ENCODE measurements at regions not wholly inside any gene's neighbourhood (a gene's known extent, or its start where the extent isn't known, plus 50 kb on each side); places are given as distances from the start of the nearest gene placed in this dataset.

DNA sequence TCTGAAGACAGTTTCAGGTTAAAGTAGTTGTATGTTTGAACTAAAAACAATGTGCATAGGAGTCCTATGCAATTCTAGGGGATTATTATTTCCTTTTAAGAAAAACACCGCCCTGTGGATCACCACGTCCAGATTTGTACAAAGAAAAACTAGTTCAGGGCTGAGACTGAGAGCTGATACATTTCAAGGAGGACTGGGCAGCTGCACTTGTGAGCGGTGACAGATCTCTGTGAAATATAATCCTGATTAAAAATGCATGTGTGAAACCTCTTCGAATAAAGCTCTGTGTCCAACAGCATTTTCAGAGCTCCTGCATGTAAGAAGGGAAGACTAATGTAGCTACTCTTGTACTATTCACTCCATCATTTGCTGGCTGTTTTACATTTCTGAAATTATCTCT is 365.8 kb upstream of the PITX2 start (continued):
- no peak for TF ChIP-seq MYC (IDR thresholded peaks at IDR 0.05; ENCODE audit: insufficient read depth, insufficient read length, insufficient replicate concordance, low read length, severe bottlenecking)

DNA sequence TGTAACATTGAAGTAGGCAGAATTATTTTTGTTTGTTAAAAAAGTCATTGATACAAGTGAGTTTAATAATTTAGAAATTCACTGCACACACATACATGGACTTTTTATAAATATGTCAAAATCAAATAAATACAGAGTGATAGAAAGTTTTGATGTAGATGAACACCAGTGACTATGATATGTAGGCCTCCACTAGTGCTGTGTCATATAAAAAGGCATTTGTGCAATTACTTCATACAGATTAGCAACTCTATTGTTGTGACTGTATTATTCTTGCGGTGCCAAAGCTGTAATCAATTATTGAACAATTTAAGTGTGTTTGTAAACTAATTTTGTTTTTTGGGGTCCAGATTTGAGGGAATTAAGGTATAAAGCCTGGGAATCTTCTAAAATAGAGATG is 366.2 kb upstream of the PITX2 start:
- Histone ChIP-seq H3K27ac (ENCODE audit: control insufficient read depth, insufficient read depth) (no peak overlapping the region), H3K4me2 (ENCODE audit: control insufficient read depth, insufficient read depth) (no peak overlapping the region), H3K4me3 (no peak overlapping the region), H2AFZ (ENCODE audit: control insufficient read depth, low read depth, low read length) (no peak overlapping the region), H3K79me2 (ENCODE audit: control insufficient read depth, insufficient read depth, low read length) (no peaks in the 10 kb centered on the region), H4K20me1 (ENCODE audit: control insufficient read depth, insufficient read depth) (no peaks in the 10 kb centered on the region), H3K9me3 (replicated peaks; ENCODE audit: control insufficient read depth, insufficient read depth, low read length) (no peaks in the 10 kb centered on the region), H3K9ac (ENCODE audit: control insufficient read depth, insufficient read depth, low read length) (no peak overlapping the region), H3K36me3 (ENCODE audit: control insufficient read depth in 2 of 2, insufficient read depth in 2 of 2, low read length in 1 of 2) (no peaks in the 10 kb centered on the region), H3K4me1 (ENCODE audit: control insufficient read depth, insufficient read depth, low read length) (no peaks in the 10 kb centered on the region), H3K27me3 (replicated peaks in 1 of 2; ENCODE audit: control insufficient read depth in 2 of 2, insufficient read depth in 2 of 2, low read length in 1 of 2) (no peaks in the 10 kb centered on the region)
- no TSS peak for BruUV-seq (replicated peaks)
- no peak for FAIRE-seq
- no peak for DNase-seq (ENCODE audit: low read depth, low spot score)
- ChIA-PET SMC1A (ENCODE audit: uncharacterized antibody, unreplicated experiment) (no interaction called here), POLR2A (no interaction called here), RAD21 (ENCODE audit: unreplicated experiment) (no interaction called here), CTCF (interaction anchor here (1.4 kb wide), 1 partner anchor 18 kb away, joined by 3 read pairs; no protein-coding TSS in a partner anchor)
- intact Hi-C loops (cut with micrococcal nuclease; ENCODE audit: unreplicated experiment) (no loop called here), in situ Hi-C loops (cut with MboI) (no loop called here)
- 97% methylated on average over 1 of the region's 1 CpG for WGBS (ENCODE audit: insufficient coverage, insufficient replicate concordance, low lambda C conversion rate, missing lambda C conversion rate)
- TF ChIP-seq, protein P1, sequence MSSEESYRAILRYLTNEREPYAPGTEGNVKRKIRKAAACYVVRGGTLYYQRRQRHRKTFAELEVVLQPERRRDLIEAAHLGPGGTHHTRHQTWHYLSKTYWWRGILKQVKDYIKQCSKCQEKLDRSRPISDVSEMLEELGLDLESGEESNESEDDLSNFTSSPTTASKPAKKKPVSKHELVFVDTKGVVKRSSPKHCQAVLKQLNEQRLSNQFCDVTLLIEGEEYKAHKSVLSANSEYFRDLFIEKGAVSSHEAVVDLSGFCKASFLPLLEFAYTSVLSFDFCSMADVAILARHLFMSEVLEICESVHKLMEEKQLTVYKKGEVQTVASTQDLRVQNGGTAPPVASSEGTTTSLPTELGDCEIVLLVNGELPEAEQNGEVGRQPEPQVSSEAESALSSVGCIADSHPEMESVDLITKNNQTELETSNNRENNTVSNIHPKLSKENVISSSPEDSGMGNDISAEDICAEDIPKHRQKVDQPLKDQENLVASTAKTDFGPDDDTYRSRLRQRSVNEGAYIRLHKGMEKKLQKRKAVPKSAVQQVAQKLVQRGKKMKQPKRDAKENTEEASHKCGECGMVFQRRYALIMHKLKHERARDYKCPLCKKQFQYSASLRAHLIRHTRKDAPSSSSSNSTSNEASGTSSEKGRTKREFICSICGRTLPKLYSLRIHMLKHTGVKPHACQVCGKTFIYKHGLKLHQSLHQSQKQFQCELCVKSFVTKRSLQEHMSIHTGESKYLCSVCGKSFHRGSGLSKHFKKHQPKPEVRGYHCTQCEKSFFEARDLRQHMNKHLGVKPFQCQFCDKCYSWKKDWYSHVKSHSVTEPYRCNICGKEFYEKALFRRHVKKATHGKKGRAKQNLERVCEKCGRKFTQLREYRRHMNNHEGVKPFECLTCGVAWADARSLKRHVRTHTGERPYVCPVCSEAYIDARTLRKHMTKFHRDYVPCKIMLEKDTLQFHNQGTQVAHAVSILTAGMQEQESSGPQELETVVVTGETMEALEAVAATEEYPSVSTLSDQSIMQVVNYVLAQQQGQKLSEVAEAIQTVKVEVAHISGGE (CRISPR knock-in tag; IDR thresholded peaks at IDR 0.05), result no peak
- no peak for TF ChIP-seq NR2C1 (IDR thresholded peaks at IDR 0.05)
- no peak for TF ChIP-seq SP1 (IDR thresholded peaks at IDR 0.05; ENCODE audit: low read depth, low read length)
- TF ChIP-seq NBN (IDR thresholded peaks at IDR 0.05), result no peak
- TF ChIP-seq NFXL1 (IDR thresholded peaks at IDR 0.05; ENCODE audit: borderline replicate concordance), result no peak
- TF ChIP-seq KDM1A (IDR thresholded peaks at IDR 0.05; ENCODE audit: borderline replicate concordance), result no peak
- no peak for TF ChIP-seq SMAD1 (IDR thresholded peaks at IDR 0.05; ENCODE audit: low read depth, partially characterized antibody)
- TF ChIP-seq, protein P2, sequence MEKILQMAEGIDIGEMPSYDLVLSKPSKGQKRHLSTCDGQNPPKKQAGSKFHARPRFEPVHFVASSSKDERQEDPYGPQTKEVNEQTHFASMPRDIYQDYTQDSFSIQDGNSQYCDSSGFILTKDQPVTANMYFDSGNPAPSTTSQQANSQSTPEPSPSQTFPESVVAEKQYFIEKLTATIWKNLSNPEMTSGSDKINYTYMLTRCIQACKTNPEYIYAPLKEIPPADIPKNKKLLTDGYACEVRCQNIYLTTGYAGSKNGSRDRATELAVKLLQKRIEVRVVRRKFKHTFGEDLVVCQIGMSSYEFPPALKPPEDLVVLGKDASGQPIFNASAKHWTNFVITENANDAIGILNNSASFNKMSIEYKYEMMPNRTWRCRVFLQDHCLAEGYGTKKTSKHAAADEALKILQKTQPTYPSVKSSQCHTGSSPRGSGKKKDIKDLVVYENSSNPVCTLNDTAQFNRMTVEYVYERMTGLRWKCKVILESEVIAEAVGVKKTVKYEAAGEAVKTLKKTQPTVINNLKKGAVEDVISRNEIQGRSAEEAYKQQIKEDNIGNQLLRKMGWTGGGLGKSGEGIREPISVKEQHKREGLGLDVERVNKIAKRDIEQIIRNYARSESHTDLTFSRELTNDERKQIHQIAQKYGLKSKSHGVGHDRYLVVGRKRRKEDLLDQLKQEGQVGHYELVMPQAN (conservative IDR thresholded peaks at IDR 0.05), result no peak
- TF ChIP-seq, protein P3, sequence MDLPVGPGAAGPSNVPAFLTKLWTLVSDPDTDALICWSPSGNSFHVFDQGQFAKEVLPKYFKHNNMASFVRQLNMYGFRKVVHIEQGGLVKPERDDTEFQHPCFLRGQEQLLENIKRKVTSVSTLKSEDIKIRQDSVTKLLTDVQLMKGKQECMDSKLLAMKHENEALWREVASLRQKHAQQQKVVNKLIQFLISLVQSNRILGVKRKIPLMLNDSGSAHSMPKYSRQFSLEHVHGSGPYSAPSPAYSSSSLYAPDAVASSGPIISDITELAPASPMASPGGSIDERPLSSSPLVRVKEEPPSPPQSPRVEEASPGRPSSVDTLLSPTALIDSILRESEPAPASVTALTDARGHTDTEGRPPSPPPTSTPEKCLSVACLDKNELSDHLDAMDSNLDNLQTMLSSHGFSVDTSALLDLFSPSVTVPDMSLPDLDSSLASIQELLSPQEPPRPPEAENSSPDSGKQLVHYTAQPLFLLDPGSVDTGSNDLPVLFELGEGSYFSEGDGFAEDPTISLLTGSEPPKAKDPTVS (IDR thresholded peaks at IDR 0.05; ENCODE audit: low read depth, low read length), result no peak
- TF ChIP-seq MXI1 (IDR thresholded peaks at IDR 0.05; ENCODE audit: low read depth, low read length), result no peak
- TF ChIP-seq, protein P4, sequence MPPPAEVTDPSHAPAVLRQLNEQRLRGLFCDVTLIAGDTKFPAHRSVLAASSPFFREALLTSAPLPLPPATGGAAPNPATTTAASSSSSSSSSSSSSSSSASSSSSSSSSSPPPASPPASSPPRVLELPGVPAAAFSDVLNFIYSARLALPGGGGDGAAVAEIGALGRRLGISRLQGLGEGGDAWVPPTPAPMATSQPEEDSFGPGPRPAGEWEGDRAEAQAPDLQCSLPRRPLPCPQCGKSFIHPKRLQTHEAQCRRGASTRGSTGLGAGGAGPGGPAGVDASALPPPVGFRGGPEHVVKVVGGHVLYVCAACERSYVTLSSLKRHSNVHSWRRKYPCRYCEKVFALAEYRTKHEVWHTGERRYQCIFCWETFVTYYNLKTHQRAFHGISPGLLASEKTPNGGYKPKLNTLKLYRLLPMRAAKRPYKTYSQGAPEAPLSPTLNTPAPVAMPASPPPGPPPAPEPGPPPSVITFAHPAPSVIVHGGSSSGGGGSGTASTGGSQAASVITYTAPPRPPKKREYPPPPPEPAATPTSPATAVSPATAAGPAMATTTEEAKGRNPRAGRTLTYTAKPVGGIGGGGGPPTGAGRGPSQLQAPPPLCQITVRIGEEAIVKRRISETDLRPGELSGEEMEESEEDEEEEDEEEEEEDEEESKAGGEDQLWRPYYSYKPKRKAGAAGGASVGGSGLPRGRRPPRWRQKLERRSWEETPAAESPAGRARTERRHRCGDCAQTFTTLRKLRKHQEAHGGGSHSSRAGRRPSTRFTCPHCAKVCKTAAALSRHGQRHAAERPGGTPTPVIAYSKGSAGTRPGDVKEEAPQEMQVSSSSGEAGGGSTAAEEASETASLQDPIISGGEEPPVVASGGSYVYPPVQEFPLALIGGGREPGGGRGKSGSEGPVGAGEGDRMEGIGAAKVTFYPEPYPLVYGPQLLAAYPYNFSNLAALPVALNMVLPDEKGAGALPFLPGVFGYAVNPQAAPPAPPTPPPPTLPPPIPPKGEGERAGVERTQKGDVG (CRISPR knock-in tag; IDR thresholded peaks at IDR 0.05), result no peak
- no peak for ATAC-seq
